ENCODE measurements at regions not wholly inside any gene's neighbourhood (a gene's known extent, or its start where the extent isn't known, plus 50 kb on each side); places are given as distances from the start of the nearest gene placed in this dataset.
"Not testable (repeated sequence)": the region's sequence is repeated elsewhere in the genome, so short reads cannot be mapped to it uniquely, and the experiment has no call there.

DNA sequence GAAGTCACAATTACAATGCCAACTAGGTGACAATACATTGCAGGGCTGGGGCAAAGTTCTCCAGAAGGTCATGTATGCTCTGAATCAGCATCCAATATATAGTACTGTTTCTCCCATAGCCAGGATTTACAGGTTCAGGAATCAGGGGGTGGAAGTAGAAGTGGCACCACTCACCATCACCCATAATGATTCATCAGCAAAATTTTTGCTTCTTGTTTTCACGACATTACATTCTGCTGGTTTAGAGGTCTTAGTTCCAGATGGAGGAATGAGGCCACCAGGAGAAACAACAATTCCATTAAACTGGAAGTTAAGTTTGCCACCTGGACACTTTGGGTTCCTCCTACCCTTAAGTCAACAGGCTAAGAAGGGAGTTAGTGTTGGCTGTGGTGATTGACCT, 505.9 kb downstream of the SLC6A15 start:
- not testable (repeated sequence) for TF ChIP-seq BHLHE40 (IDR thresholded peaks at IDR 0.05; ENCODE audit: borderline replicate concordance); SP1 (IDR thresholded peaks at IDR 0.05); FOXA1 (IDR thresholded peaks at IDR 0.05); TARDBP (IDR thresholded peaks at IDR 0.05); HDGF (IDR thresholded peaks at IDR 0.05; ENCODE audit: borderline replicate concordance); ARNT (IDR thresholded peaks at IDR 0.05)
- TF ChIP-seq, protein P1, sequence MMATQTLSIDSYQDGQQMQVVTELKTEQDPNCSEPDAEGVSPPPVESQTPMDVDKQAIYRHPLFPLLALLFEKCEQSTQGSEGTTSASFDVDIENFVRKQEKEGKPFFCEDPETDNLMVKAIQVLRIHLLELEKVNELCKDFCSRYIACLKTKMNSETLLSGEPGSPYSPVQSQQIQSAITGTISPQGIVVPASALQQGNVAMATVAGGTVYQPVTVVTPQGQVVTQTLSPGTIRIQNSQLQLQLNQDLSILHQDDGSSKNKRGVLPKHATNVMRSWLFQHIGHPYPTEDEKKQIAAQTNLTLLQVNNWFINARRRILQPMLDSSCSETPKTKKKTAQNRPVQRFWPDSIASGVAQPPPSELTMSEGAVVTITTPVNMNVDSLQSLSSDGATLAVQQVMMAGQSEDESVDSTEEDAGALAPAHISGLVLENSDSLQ (IDR thresholded peaks at IDR 0.05): not testable (repeated sequence)
